ENCODE measurements at regions not wholly inside any gene's neighbourhood (a gene's known extent, or its start where the extent isn't known, plus 50 kb on each side); places are given as distances from the start of the nearest gene placed in this dataset.

DNA sequence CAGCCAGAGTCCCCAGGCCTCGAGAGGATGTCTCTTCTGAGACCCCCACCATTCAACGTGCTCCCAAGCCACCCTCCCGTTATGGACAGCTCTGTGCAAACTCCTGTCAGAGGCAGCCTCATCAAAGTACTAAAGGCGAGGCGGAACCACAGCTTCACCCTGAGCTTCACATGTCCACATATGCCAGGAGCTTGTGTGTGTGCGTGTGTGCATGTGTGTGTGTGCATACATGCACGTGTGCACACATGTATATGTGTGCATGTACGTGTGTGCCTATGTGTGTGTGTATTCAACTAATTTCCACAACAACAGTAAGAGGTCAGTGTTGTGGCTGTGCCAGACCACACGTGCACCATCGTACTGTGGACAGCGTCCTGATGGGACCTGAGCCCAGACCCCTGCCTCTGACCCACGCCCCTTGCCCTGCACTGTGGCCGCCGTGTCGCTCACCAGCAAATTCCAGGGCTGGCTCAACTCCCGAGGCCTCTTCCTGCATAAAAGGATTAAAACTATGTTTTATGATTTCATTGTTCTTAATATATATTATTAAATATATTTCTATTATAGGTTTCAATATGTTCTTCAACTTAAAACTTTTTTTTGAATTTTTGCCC is 444.8 kb downstream of the EIPR1 start:
- ChIA-PET CTCF (ENCODE audit: low intra/inter-chr PET ratio) (interaction anchor here (0.7 kb wide), 1 partner anchor 796 kb away, joined by 3 read pairs; no protein-coding TSS in a partner anchor), POLR2A (interaction anchor here (1.2 kb wide), 1 partner anchor 22 kb away, joined by 5 read pairs; no protein-coding TSS in a partner anchor)
- Histone ChIP-seq H3K79me2 (ENCODE audit: control insufficient read depth, insufficient read depth, low read length) (no peaks in the 10 kb centered on the region), H3K9me1 (ENCODE audit: control insufficient read depth, insufficient read depth, low read length) (no peaks in the 10 kb centered on the region), H3K27me3 (ENCODE audit: control insufficient read depth in 2 of 2, insufficient read depth in 2 of 2, low read length in 2 of 2) (peaks cover 7 to 50% of the 10 kb centered on the region in 2 experiments; a peak in 4 of 5 replicates), H3K9me3 (replicated peaks; ENCODE audit: control insufficient read depth, insufficient read depth, low read depth, low read length) (no peaks in the 10 kb centered on the region), H4K20me1 (replicated peaks; ENCODE audit: control insufficient read depth, insufficient read depth, low read length) (peaks cover 3% of the 10 kb centered on the region; the same call in 1 of the 2 replicates), H2AFZ (ENCODE audit: low read depth, low read length) (no peak overlapping the region), H3K4me3 (no peak overlapping the region), H3K4me1 (replicated peaks in 1 of 2; ENCODE audit: control insufficient read depth in 2 of 2, insufficient read depth in 2 of 2, low read length in 2 of 2) (no peaks in the 10 kb centered on the region), H3K9ac (ENCODE audit: insufficient read depth in 1 of 2, low read depth in 2 of 2, low read length in 2 of 2) (no peak overlapping the region), H3K4me2 (ENCODE audit: insufficient read depth, low read length) (no peak overlapping the region), H3K27ac (ENCODE audit: extremely low read depth, low read depth, low read length) (no peak overlapping the region), H3K36me3 (ENCODE audit: control insufficient read depth, insufficient read depth, low read length) (no peaks in the 10 kb centered on the region)
- FAIRE-seq (no peak), DNase-seq (ENCODE audit: extremely low read depth in 1 of 4, low spot score in 3 of 4) (no peak), ATAC-seq (no peak)
- intact Hi-C loops (cut with micrococcal nuclease) = no loop called here
- in situ Hi-C loops (cut with MboI) = no loop called here
- TF ChIP-seq KDM1A (IDR thresholded peaks at IDR 0.05) = peak in 1 of 2 experiments; percentile 40; a peak in 1 of 4 replicates
- TF ChIP-seq, protein P1, sequence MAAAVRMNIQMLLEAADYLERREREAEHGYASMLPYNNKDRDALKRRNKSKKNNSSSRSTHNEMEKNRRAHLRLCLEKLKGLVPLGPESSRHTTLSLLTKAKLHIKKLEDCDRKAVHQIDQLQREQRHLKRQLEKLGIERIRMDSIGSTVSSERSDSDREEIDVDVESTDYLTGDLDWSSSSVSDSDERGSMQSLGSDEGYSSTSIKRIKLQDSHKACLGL (CRISPR knock-in tag; IDR thresholded peaks at IDR 0.05; ENCODE audit: borderline replicate concordance, poor library complexity, severe bottlenecking) = no peak
- 1% methylated on average over 16 of the region's 16 CpGs for WGBS (ENCODE audit: insufficient coverage, low coverage, missing lambda C conversion rate)
- BruUV-seq (replicated peaks) = no TSS peak

GRCh38 chr2:2932189-2932588 is 445.4 kb downstream of the EIPR1 start:
- Histone ChIP-seq H3K9ac (ENCODE audit: insufficient read depth in 1 of 2, low read depth in 2 of 2, low read length in 2 of 2) (no peak overlapping the region), H3K36me3 (ENCODE audit: control insufficient read depth, insufficient read depth, low read length) (no peaks in the 10 kb centered on the region), H3K4me3 (no peak overlapping the region), H3K79me2 (ENCODE audit: control insufficient read depth, insufficient read depth, low read length) (no peaks in the 10 kb centered on the region), H2AFZ (ENCODE audit: low read depth, low read length) (no peak overlapping the region), H3K4me2 (ENCODE audit: insufficient read depth, low read length) (no peak overlapping the region), H3K27me3 (ENCODE audit: control insufficient read depth in 2 of 2, insufficient read depth in 2 of 2, low read length in 2 of 2) (peaks cover 7 to 50% of the 10 kb centered on the region in 2 experiments; a peak in 4 of 5 replicates), H3K27ac (ENCODE audit: extremely low read depth, low read depth, low read length) (no peak overlapping the region), H3K9me1 (ENCODE audit: control insufficient read depth, insufficient read depth, low read length) (no peaks in the 10 kb centered on the region), H3K9me3 (replicated peaks; ENCODE audit: control insufficient read depth, insufficient read depth, low read depth, low read length) (no peaks in the 10 kb centered on the region), H3K4me1 (replicated peaks in 1 of 2; ENCODE audit: control insufficient read depth in 2 of 2, insufficient read depth in 2 of 2, low read length in 2 of 2) (no peaks in the 10 kb centered on the region), H4K20me1 (replicated peaks; ENCODE audit: control insufficient read depth, insufficient read depth, low read length) (peaks cover 3% of the 10 kb centered on the region; the same call in 1 of the 2 replicates)
- peak in 1 of 2 experiments; percentile 19 for TF ChIP-seq E2F6 (IDR thresholded peaks at IDR 0.05; ENCODE audit: borderline replicate concordance in 1 of 2, extremely low read depth in 1 of 2, insufficient read depth in 1 of 2, insufficient read length in 1 of 2, low read depth in 1 of 2, low read length in 1 of 2, poor library complexity in 1 of 2, severe bottlenecking in 1 of 2)
- TF ChIP-seq, protein P2, sequence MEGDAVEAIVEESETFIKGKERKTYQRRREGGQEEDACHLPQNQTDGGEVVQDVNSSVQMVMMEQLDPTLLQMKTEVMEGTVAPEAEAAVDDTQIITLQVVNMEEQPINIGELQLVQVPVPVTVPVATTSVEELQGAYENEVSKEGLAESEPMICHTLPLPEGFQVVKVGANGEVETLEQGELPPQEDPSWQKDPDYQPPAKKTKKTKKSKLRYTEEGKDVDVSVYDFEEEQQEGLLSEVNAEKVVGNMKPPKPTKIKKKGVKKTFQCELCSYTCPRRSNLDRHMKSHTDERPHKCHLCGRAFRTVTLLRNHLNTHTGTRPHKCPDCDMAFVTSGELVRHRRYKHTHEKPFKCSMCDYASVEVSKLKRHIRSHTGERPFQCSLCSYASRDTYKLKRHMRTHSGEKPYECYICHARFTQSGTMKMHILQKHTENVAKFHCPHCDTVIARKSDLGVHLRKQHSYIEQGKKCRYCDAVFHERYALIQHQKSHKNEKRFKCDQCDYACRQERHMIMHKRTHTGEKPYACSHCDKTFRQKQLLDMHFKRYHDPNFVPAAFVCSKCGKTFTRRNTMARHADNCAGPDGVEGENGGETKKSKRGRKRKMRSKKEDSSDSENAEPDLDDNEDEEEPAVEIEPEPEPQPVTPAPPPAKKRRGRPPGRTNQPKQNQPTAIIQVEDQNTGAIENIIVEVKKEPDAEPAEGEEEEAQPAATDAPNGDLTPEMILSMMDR (IDR thresholded peaks at IDR 0.05 in 2 of 3, conservative IDR thresholded peaks at IDR 0.05 in 1 of 3; ENCODE audit: insufficient read depth in 2 of 3, low read depth in 1 of 3, low read length in 3 of 3) = no peak
- ATAC-seq = no peak
- WGBS (ENCODE audit: insufficient coverage, low coverage, missing lambda C conversion rate) = 4% methylated on average over 15 of the region's 15 CpGs
- no TSS peak for BruUV-seq (replicated peaks)
- DNase-seq (ENCODE audit: extremely low read depth in 1 of 4, low spot score in 3 of 4) = no peak
- intact Hi-C loops (cut with micrococcal nuclease) = no loop called here
- CTCF ChIA-PET (ENCODE audit: low intra/inter-chr PET ratio) = interaction anchor here (0.7 kb wide), 1 partner anchor 796 kb away, joined by 3 read pairs; no protein-coding TSS in a partner anchor
- no peak for FAIRE-seq
- POLR2A ChIA-PET = interaction anchor here (1.2 kb wide), 1 partner anchor 23 kb away, joined by 5 read pairs; no protein-coding TSS in a partner anchor
- in situ Hi-C loops (cut with MboI) = no loop called here

Data from K562 (cell line).